Neuronal stem cell (in vitro differentiated cells): ENCODE measurements at regions not wholly inside any gene's neighbourhood (a gene's known extent, or its start where the extent isn't known, plus 50 kb on each side); places are given as distances from the start of the nearest gene placed in this dataset.
A peak's percentile ranks its signal among the peaks of the same experiment; 100 is the strongest.
"Not testable (repeated sequence)": the region's sequence is repeated elsewhere in the genome, so short reads cannot be mapped to it uniquely, and the experiment has no call there.

Source experiments
- DNase-seq: peaks from one replicate; pipeline ENCODE4 v3.0.0-alpha.2; 2013; ENCODE audit warnings: low spot score
- H2AFZ ChIP-seq: one replicate; pipeline ENCODE4 v1.6.1; 2013; ENCODE audit warnings: mild to moderate bottlenecking, low read length, inconsistent platforms
- H2AK5ac ChIP-seq: 2 replicates; pipeline ENCODE4 v1.6.1; 2013; ENCODE audit warnings: low read depth, mild to moderate bottlenecking, inconsistent platforms, low read length, moderate library complexity, mixed read lengths
- H2BK120ac ChIP-seq: 2 replicates; pipeline ENCODE4 v1.6.1; 2013; ENCODE audit warnings: low read depth, mild to moderate bottlenecking, inconsistent platforms, low read length, moderate library complexity, mixed read lengths
- H2BK12ac ChIP-seq: one replicate; pipeline ENCODE4 v1.6.1; 2013; ENCODE audit warnings: low read length, inconsistent platforms
- H2BK15ac ChIP-seq: 2 replicates; pipeline ENCODE4 v1.6.1; 2013; ENCODE audit warnings: mild to moderate bottlenecking, low read length, inconsistent platforms, mixed read lengths
- H2BK5ac ChIP-seq: one replicate; pipeline ENCODE4 v1.6.1; 2013; ENCODE audit warnings: inconsistent platforms, mild to moderate bottlenecking, low read length, moderate library complexity
- H3K14ac ChIP-seq: one replicate; pipeline ENCODE4 v1.6.1; 2013; ENCODE audit warnings: low read length, inconsistent platforms
- H3K18ac ChIP-seq: 2 replicates; pipeline ENCODE4 v1.6.1; 2013; ENCODE audit warnings: low read length, inconsistent platforms
- H3K23ac ChIP-seq: 2 replicates; pipeline ENCODE4 v1.6.1; 2013; ENCODE audit warnings: low read depth, mild to moderate bottlenecking, mixed read lengths, low read length, inconsistent platforms; ENCODE audit not compliant: poor library complexity
- H3K27ac ChIP-seq: replicated peaks from 3 replicates; pipeline ENCODE4 v1.5.1; 2013; ENCODE audit warnings: low read length, inconsistent platforms
- H3K27me3 ChIP-seq, 3 experiments: 2 replicates each; pipeline ENCODE4 v1.6.1; 2013; ENCODE audit warnings: low read length in 3 of 3, mild to moderate bottlenecking in 2 of 3, inconsistent platforms in 1 of 3, low read depth in 1 of 3, mixed read lengths in 1 of 3, moderate library complexity in 1 of 3; ENCODE audit not compliant: control insufficient read depth in 3 of 3, insufficient read depth in 3 of 3
- H3K36me3 ChIP-seq, 2 donors: replicated peaks in 1 of 2; 2 replicates each; pipeline ENCODE4 v1.6.1; 2013; ENCODE audit warnings: low read length in 2 of 2; ENCODE audit not compliant: control insufficient read depth in 2 of 2, insufficient read depth in 2 of 2
- H3K4ac ChIP-seq: 2 replicates; pipeline ENCODE4 v1.6.1; 2013; ENCODE audit warnings: inconsistent platforms, mild to moderate bottlenecking, low read length, moderate library complexity
- H3K4me1 ChIP-seq, 2 donors: 1 replicate in 1 of 2; 2 replicates in 1 of 2; pipeline ENCODE4 v1.6.1; 2013; ENCODE audit warnings: low read length in 2 of 2, low read depth in 1 of 2; ENCODE audit not compliant: control insufficient read depth in 2 of 2, insufficient read depth in 1 of 2
- H3K4me2 ChIP-seq: one replicate; pipeline ENCODE4 v1.6.1; 2013; ENCODE audit warnings: mild to moderate bottlenecking, low read length, inconsistent platforms; ENCODE audit not compliant: insufficient read depth, poor library complexity, severe bottlenecking
- H3K4me3 ChIP-seq, 2 donors: 2 replicates each; pipeline ENCODE4 v1.5.1; 2013; ENCODE audit warnings: low read length in 2 of 2, mild to moderate bottlenecking in 2 of 2, inconsistent platforms in 1 of 2, moderate library complexity in 1 of 2
- H3K79me1 ChIP-seq: one replicate; pipeline ENCODE4 v1.6.1; 2013; ENCODE audit warnings: low read depth, mild to moderate bottlenecking, inconsistent platforms, low read length, moderate library complexity
- H3K9ac ChIP-seq: one replicate; pipeline ENCODE4 v1.6.1; 2013; ENCODE audit warnings: mild to moderate bottlenecking, low read depth, low read length, inconsistent platforms; ENCODE audit not compliant: poor library complexity
- H3K9me3 ChIP-seq, 2 donors: replicated peaks in 1 of 2; 2 replicates each; pipeline versions ENCODE3 to v1.6.1; 2013; ENCODE audit warnings: low read length in 2 of 2, mild to moderate bottlenecking in 2 of 2, inconsistent platforms in 1 of 2, low read depth in 1 of 2, mixed read lengths in 1 of 2, moderate library complexity in 1 of 2; ENCODE audit not compliant: control insufficient read depth in 2 of 2, insufficient read depth in 1 of 2
- H4K8ac ChIP-seq: one replicate; pipeline ENCODE4 v1.6.1; 2013; ENCODE audit warnings: low read depth, mild to moderate bottlenecking, inconsistent platforms, low read length, moderate library complexity
- H4K91ac ChIP-seq: one replicate; pipeline ENCODE4 v1.6.1; 2013; ENCODE audit warnings: low read length, low read depth, mild to moderate bottlenecking, inconsistent platforms; ENCODE audit not compliant: poor library complexity
- WGBS, 2 donors: extraction: QIAGEN DNeasy Blood & Tissue Kit; methylation state at CpG; one replicate each; pipeline ENCODE4 v1.1.7; 2013; ENCODE audit warnings: missing lambda C conversion rate in 2 of 2, mixed read lengths in 1 of 2; ENCODE audit not compliant: insufficient read length in 2 of 2, insufficient replicate concordance in 1 of 2; ENCODE audit errors: extremely low coverage in 2 of 2; 5-methylcytosine and 5-hydroxymethylcytosine counted together

GRCh38 chr11:69877704-69878103 is 58.5 kb upstream of the FGF3 start:
- not testable (repeated sequence) for H2BK5ac ChIP-seq, H3K18ac ChIP-seq, H3K23ac ChIP-seq, H3K4ac ChIP-seq, H2AK5ac ChIP-seq, H3K79me1 ChIP-seq, H4K8ac ChIP-seq, H2AFZ ChIP-seq, H3K4me2 ChIP-seq, H3K9ac ChIP-seq, H2BK120ac ChIP-seq, H3K27ac ChIP-seq, H3K4me3 ChIP-seq, H2BK15ac ChIP-seq, H3K27me3 ChIP-seq, H2BK12ac ChIP-seq, H3K14ac ChIP-seq, DNase-seq, H3K9me3 ChIP-seq, H4K91ac ChIP-seq, H3K36me3 ChIP-seq
- H3K4me1 ChIP-seq: peaks cover 0 to 12% of the 10 kb centered on the region in 2 donors
- no CpG with 5 or more reads among the region's 7 CpGs for WGBS, 2 donors

GRCh38 chr11:69878144-69878883 is 59.1 kb upstream of the FGF3 start:
- H3K36me3 ChIP-seq: no peaks in the 10 kb centered on the region
- no peaks in the 10 kb centered on the region for H3K79me1 ChIP-seq
- H2AK5ac ChIP-seq: peak overlapping the region; percentile 60
- H3K18ac ChIP-seq: no peak overlapping the region
- H4K91ac ChIP-seq: no peak overlapping the region
- no peak overlapping the region for H3K27ac ChIP-seq
- H2BK5ac ChIP-seq: no peak overlapping the region
- peaks cover 0 to 2% of the 10 kb centered on the region in 2 donors for H3K9me3 ChIP-seq
- WGBS, 2 donors: no CpG with 5 or more reads among the region's 12 CpGs
- peaks cover 0 to 12% of the 10 kb centered on the region in 2 donors for H3K4me1 ChIP-seq
- no peak overlapping the region for H3K4me3 ChIP-seq
- H2AFZ ChIP-seq: no peak overlapping the region
- H2BK12ac ChIP-seq: no peak overlapping the region
- H3K9ac ChIP-seq: no peak overlapping the region
- no peak overlapping the region for H2BK120ac ChIP-seq
- no peak overlapping the region for H4K8ac ChIP-seq
- no peak overlapping the region for H3K23ac ChIP-seq
- no peak for DNase-seq
- no peak overlapping the region for H3K4ac ChIP-seq
- no peak overlapping the region for H3K14ac ChIP-seq
- H3K27me3 ChIP-seq: peaks cover 0 to 3% (median 3%) of the 10 kb centered on the region in 3 experiments
- H3K4me2 ChIP-seq: no peak overlapping the region
- H2BK15ac ChIP-seq: peak overlapping the region; percentile 62

- Histone ChIP-seq H3K4me2 (no peak overlapping the region), H2BK5ac (no peak overlapping the region), H2AFZ (no peak overlapping the region), H4K91ac (no peak overlapping the region), H4K8ac (no peak overlapping the region), H3K9ac (peak overlapping the region; percentile 51), H3K4me1 (peaks cover 0 to 12% of the 10 kb centered on the region in 2 donors), H3K79me1 (no peaks in the 10 kb centered on the region), H3K23ac (peak overlapping the region; percentile 40), H3K9me3 (peaks cover 0 to 2% of the 10 kb centered on the region in 2 donors), H3K27ac (no peak overlapping the region), H2BK12ac (no peak overlapping the region), H3K14ac (no peak overlapping the region), H2BK15ac (peak overlapping the region; percentile 62), H3K4ac (peak overlapping the region; percentile 86), H3K27me3 (peaks cover 0 to 3% (median 3%) of the 10 kb centered on the region in 3 experiments), H2BK120ac (no peak overlapping the region), H3K36me3 (no peaks in the 10 kb centered on the region), H3K4me3 (no peak overlapping the region), H3K18ac (peak overlapping the region; percentile 65), H2AK5ac (peak overlapping the region; percentile 83)
- no CpG with 5 or more reads among the region's 11 CpGs for WGBS, 2 donors
- DNase-seq: no peak
Observed at GRCh38 chr11:69878927-69879728, 59.9 kb upstream of the FGF3 start.

- Histone ChIP-seq H4K91ac (no peak overlapping the region), H3K4me1 (peaks cover 0 to 12% of the 10 kb centered on the region in 2 donors), H2AK5ac (peak overlapping the region; percentile 83), H2BK5ac (no peak overlapping the region), H3K27ac (no peak overlapping the region), H3K4ac (peak overlapping the region; percentile 86), H3K9ac (no peak overlapping the region), H4K8ac (no peak overlapping the region), H3K23ac (no peak overlapping the region), H3K14ac (no peak overlapping the region), H2BK12ac (no peak overlapping the region), H3K9me3 (peaks cover 0 to 2% of the 10 kb centered on the region in 2 donors), H3K18ac (peak overlapping the region; percentile 65), H2BK15ac (peak overlapping the region; percentile 16), H3K4me3 (no peak overlapping the region), H3K4me2 (no peak overlapping the region), H3K36me3 (no peaks in the 10 kb centered on the region), H3K27me3 (peaks cover 0 to 3% (median 3%) of the 10 kb centered on the region in 3 experiments), H2BK120ac (no peak overlapping the region), H2AFZ (no peak overlapping the region), H3K79me1 (no peaks in the 10 kb centered on the region)
- no CpG with 5 or more reads among the region's 5 CpGs for WGBS, 2 donors
- no peak for DNase-seq
Observed at GRCh38 chr11:69879729-69880005, 60.5 kb upstream of the FGF3 start.
